Gastroesophageal sphincter (tissue), 3 donors: ENCODE measurements at regions not wholly inside any gene's neighbourhood (a gene's known extent, or its start where the extent isn't known, plus 50 kb on each side); places are given as distances from the start of the nearest gene placed in this dataset.

Source experiments
- POLR2A ChIP-seq, 2 donors: fragments of 450-650 bp; IDR thresholded peaks; one replicate each; pipeline ENCODE4 v1.6.1; 2017; ENCODE audit warnings: antibody characterized with exemption in 2 of 2, mild to moderate bottlenecking in 2 of 2, moderate library complexity in 1 of 2
- POLR2AphosphoS5 ChIP-seq: sonication (generic); formaldehyde crosslinking; IDR thresholded peaks from one replicate; pipeline ENCODE4 v1.6.1; 2017; ENCODE audit warnings: antibody characterized with exemption
- TF ChIP-seq, protein P1 (sequence below), 4 experiments: fragments of 200-600 bp in 2 of 4; fragments of 450-650 bp in 2 of 4; sonication (generic) in 1 of 4; IDR thresholded peaks; one replicate each; pipeline ENCODE4 v1.5.1; 2017 to 2019; ENCODE audit warnings: antibody characterized with exemption in 4 of 4, mild to moderate bottlenecking in 2 of 4, moderate library complexity in 2 of 4

DNA sequence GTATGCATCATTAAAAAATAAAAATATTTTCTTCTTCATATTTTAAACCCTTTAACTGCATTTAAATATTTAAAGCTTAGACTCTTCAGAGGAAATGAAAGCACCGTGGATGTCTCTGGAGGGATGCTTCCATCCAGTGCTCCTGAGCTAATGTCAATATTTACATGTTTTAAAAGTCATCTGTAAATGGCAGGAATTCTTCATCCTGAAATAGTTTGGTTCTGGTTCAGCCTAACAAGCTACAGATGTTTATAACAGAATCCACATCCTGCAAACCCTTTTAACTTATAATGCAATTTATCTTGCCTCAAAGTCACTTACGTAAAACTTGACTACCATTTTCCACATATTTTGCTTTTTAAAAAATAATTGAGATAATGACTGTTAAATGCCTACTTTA is 1207.3 kb downstream of the SLC16A7 start:
- TF ChIP-seq POLR2AphosphoS5, result no peak
- no peak for TF ChIP-seq POLR2A (IDR thresholded peaks at IDR 0.05)
- TF ChIP-seq, protein P1, sequence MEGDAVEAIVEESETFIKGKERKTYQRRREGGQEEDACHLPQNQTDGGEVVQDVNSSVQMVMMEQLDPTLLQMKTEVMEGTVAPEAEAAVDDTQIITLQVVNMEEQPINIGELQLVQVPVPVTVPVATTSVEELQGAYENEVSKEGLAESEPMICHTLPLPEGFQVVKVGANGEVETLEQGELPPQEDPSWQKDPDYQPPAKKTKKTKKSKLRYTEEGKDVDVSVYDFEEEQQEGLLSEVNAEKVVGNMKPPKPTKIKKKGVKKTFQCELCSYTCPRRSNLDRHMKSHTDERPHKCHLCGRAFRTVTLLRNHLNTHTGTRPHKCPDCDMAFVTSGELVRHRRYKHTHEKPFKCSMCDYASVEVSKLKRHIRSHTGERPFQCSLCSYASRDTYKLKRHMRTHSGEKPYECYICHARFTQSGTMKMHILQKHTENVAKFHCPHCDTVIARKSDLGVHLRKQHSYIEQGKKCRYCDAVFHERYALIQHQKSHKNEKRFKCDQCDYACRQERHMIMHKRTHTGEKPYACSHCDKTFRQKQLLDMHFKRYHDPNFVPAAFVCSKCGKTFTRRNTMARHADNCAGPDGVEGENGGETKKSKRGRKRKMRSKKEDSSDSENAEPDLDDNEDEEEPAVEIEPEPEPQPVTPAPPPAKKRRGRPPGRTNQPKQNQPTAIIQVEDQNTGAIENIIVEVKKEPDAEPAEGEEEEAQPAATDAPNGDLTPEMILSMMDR (IDR thresholded peaks at IDR 0.05), result no peak
